PFSK-1 (cell line): ENCODE measurements at regions not wholly inside any gene's neighbourhood (a gene's known extent, or its start where the extent isn't known, plus 50 kb on each side); places are given as distances from the start of the nearest gene placed in this dataset.

Experiments used
- POLR2AphosphoS5 ChIP-seq: IDR thresholded peaks from 2 replicates; pipeline ENCODE4 v1.6.1; 2012; ENCODE audit warnings: low read depth, mild to moderate bottlenecking, control low read depth, low read length, moderate library complexity
- REST ChIP-seq, 2 experiments: IDR thresholded peaks; 2 replicates each; pipeline versions ENCODE4 v1.6.1 to v1.8.0; 2011 to 2012; ENCODE audit warnings: low read depth in 2 of 2, low read length in 2 of 2, control low read depth in 1 of 2, inconsistent platforms in 1 of 2, mild to moderate bottlenecking in 1 of 2, moderate library complexity in 1 of 2; ENCODE audit not compliant: insufficient read depth in 1 of 2
- TAF1 ChIP-seq: IDR thresholded peaks from 2 replicates; pipeline ENCODE4 v1.6.1; 2012; ENCODE audit warnings: low read length, control low read depth, borderline replicate concordance; ENCODE audit not compliant: insufficient read depth

- no peak for TF ChIP-seq REST (IDR thresholded peaks at IDR 0.05; ENCODE audit: insufficient read depth in 1 of 2, low read depth in 2 of 2, low read length in 2 of 2)
- no peak for TF ChIP-seq POLR2AphosphoS5
- no peak for TF ChIP-seq TAF1
Observed at GRCh38 chr11:80943226-80943625, 1502.4 kb upstream of the TENM4 start.
